CD4-positive, alpha-beta memory T cell (primary cell): ENCODE measurements at regions not wholly inside any gene's neighbourhood (a gene's known extent, or its start where the extent isn't known, plus 50 kb on each side); places are given as distances from the start of the nearest gene placed in this dataset.

ENCODE experiments used
- CTCF ChIA-PET: fragments of 350-600 bp; sonication (Branson Sonifier 250); formaldehyde crosslinking; loops from one replicate; lab custom pipeline; 2021; ENCODE audit warnings: inconsistent platforms; ENCODE audit not compliant: partially characterized antibody; lab: Charles Lee
- POLR2A ChIA-PET: fragments of 350-600 bp; sonication (Branson Sonifier 250); formaldehyde crosslinking; loops from one replicate; lab custom pipeline; 2021; ENCODE audit not compliant: partially characterized antibody; lab: Charles Lee
- DNase-seq, 5 donors: peaks; one replicate each; pipeline versions ENCODE4 v3.0.0 to v3.0.0-alpha.2; 2020 to 2022; ENCODE audit warnings: mixed read lengths in 1 of 5
- H3K27ac ChIP-seq: one replicate; pipeline ENCODE4 v1.7.0; 2013; ENCODE audit warnings: low read depth, low read length
- H3K27me3 ChIP-seq: 2 replicates; pipeline ENCODE4 v1.7.0; 2013; ENCODE audit warnings: mild to moderate bottlenecking, low read length, moderate library complexity; ENCODE audit not compliant: insufficient read depth
- H3K36me3 ChIP-seq: 2 replicates; pipeline ENCODE4 v1.7.0; 2013; ENCODE audit warnings: mild to moderate bottlenecking, low read length, moderate library complexity; ENCODE audit not compliant: insufficient read depth
- H3K4me1 ChIP-seq: 2 replicates; pipeline ENCODE4 v1.7.0; 2013; ENCODE audit warnings: mild to moderate bottlenecking, low read length, moderate library complexity; ENCODE audit not compliant: insufficient read depth
- H3K4me3 ChIP-seq, 2 donors: one replicate each; pipeline ENCODE4 v1.7.0; 2013; ENCODE audit warnings: low read length in 2 of 2, mild to moderate bottlenecking in 1 of 2
- H3K9me3 ChIP-seq, 2 donors: one replicate each; pipeline ENCODE4 v1.7.0; 2013; ENCODE audit warnings: low read length in 2 of 2, control low read depth in 1 of 2; ENCODE audit not compliant: control insufficient read depth in 1 of 2
- H3K27ac Mint-ChIP-seq, 7 donors: one replicate each; pipeline ENCODE4 v1.8.0; 2020 to 2021; ENCODE audit warnings: mixed read lengths in 7 of 7, mild to moderate bottlenecking in 6 of 7, inconsistent platforms in 3 of 7, moderate library complexity in 3 of 7
- H3K27me3 Mint-ChIP-seq, 2 donors: one replicate each; pipeline ENCODE4 v1.8.0; 2020 to 2021; ENCODE audit warnings: mixed read lengths in 2 of 2
- H3K36me3 Mint-ChIP-seq, 2 donors: one replicate each; pipeline ENCODE4 v1.8.0; 2020 to 2021; ENCODE audit warnings: mixed read lengths in 2 of 2, inconsistent platforms in 1 of 2, mild to moderate bottlenecking in 1 of 2
- H3K4me1 Mint-ChIP-seq, 4 donors: one replicate each; pipeline ENCODE4 v1.8.0; 2020 to 2021; ENCODE audit warnings: mixed read lengths in 4 of 4, mild to moderate bottlenecking in 1 of 4
- H3K4me3 Mint-ChIP-seq, 8 donors: one replicate each; pipeline ENCODE4 v1.8.0; 2020 to 2021; ENCODE audit warnings: mixed read lengths in 8 of 8, mild to moderate bottlenecking in 7 of 8, moderate library complexity in 6 of 8, inconsistent platforms in 3 of 8
- H3K9me3 Mint-ChIP-seq, 8 donors: one replicate each; pipeline ENCODE4 v1.8.0; 2020 to 2021; ENCODE audit warnings: mixed read lengths in 8 of 8, mild to moderate bottlenecking in 5 of 8, inconsistent platforms in 3 of 8, moderate library complexity in 1 of 8
- intact Hi-C: fragments of 100-400 bp; cut with micrococcal nuclease; formaldehyde crosslinking; loops from one replicate; pipeline ENCODE4 v1.15.1; 2023

DNA sequence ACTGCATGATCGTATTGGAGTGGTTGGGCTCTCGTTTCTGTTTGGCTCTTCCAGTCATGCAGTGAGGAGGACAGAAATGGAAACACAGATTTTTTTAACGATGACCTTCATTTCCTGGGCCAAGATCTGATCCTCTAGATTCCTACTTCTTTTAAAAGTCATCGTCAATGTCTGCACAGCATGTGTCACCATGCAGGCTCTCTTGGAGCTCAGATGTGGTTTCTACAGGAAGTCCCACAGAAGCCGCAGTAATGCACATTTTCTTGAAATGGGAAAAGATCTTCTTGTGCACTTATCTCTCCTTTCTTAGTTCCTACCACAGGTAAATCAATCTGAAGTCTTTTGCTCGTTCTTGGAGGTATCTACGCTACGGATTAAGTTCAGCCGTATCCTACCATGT, 626.9 kb downstream of the EFNB2 start:
- Histone ChIP-seq H3K4me1 (peaks cover 10% of the 10 kb centered on the region), H3K27me3 (no peaks in the 10 kb centered on the region), H3K36me3 (no peaks in the 10 kb centered on the region), H3K9me3 (no peaks in the 10 kb centered on the region), H3K4me3 (no peak overlapping the region), H3K27ac (no peak overlapping the region)
- Mint-ChIP-seq H3K27me3 (no peaks in the 10 kb centered on the region), H3K27ac (peak overlapping the region in 2 of 7 donors; percentile 4 to 80), H3K36me3 (no peaks in the 10 kb centered on the region), H3K4me1 (peaks cover 8 to 16% (median 12%) of the 10 kb centered on the region in 4 donors), H3K4me3 (peak overlapping the region in 6 of 8 donors; percentile 20 to 41 (median 30)), H3K9me3 (no peaks in the 10 kb centered on the region)
- POLR2A ChIA-PET, result no interaction called here
- CTCF ChIA-PET, result no interaction called here
- peak in 3 of 5 donors; percentile 4 to 18 (median 8) for DNase-seq
- intact Hi-C loops, result no loop called here

DNA sequence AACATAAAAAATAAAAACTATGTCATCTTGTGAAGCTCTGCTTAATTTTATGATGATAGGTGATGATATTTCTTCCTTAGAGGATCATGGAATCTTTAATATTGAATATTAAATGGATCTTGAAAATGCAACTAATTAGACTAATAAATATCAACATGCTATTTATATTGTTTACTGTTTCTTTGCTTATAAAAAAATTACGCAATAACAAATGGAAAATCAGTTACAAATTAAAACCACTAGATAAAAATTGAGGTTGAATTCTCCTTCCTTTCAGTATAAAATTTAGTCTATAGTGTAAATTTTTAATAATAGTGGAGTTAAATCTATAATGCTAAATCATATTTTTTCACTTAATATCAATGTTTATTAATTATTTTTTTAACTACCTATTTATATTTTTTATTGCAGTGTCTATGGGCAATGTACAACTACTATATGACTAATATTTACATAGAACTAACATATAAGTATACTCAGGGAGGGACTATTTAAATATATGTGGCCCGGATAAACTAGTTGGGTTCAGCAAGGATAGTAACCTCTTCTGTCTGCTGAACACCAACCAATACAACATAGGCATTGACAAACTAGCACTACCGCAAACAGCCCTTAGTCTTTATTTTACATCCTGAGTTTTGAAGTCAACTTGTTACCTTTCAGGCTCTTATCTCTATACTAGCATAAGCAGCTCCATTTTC, 628.0 kb downstream of the EFNB2 start:
- Mint-ChIP-seq H3K4me1 (peaks cover 8 to 16% (median 12%) of the 10 kb centered on the region in 4 donors), H3K27me3 (no peaks in the 10 kb centered on the region), H3K9me3 (no peaks in the 10 kb centered on the region), H3K27ac (no peak overlapping the region), H3K4me3 (no peak overlapping the region), H3K36me3 (no peaks in the 10 kb centered on the region)
- Histone ChIP-seq H3K36me3 (no peaks in the 10 kb centered on the region), H3K27me3 (no peaks in the 10 kb centered on the region), H3K4me3 (no peak overlapping the region), H3K4me1 (peaks cover 10% of the 10 kb centered on the region), H3K9me3 (no peaks in the 10 kb centered on the region), H3K27ac (no peak overlapping the region)
- no peak for DNase-seq
- ChIA-PET CTCF (no interaction called here), POLR2A (no interaction called here)
- intact Hi-C loops, result no loop called here

DNA sequence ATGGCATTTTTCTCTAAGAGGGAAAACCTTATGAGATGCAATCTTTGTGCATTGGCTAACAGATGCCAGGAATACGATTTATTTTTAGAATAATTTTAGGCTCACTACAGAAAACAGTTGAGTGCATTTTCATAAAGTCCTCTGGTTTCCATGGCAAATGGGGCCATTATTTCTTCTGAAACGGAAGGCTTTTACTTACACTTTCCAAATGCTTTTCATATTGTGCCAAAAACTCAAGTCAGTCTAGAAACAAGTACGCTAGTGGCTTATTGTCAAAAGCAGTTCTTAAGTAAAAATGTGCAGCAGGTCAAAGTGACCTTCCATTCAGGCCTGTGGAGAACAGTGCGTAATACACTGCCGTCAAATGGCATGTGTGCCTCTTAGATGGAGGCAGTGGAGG, 628.7 kb downstream of the EFNB2 start:
- no peaks in the 10 kb centered on the region for H3K27me3 ChIP-seq
- intact Hi-C loops, result no loop called here
- Mint-ChIP-seq H3K27me3 (no peaks in the 10 kb centered on the region), H3K4me3 (no peak overlapping the region), H3K4me1 (peaks cover 8 to 16% (median 12%) of the 10 kb centered on the region in 4 donors), H3K9me3 (no peaks in the 10 kb centered on the region), H3K36me3 (no peaks in the 10 kb centered on the region), H3K27ac (no peak overlapping the region)
- ChIA-PET POLR2A (no interaction called here), CTCF (no interaction called here)
- no peaks in the 10 kb centered on the region for H3K36me3 ChIP-seq
- peaks cover 10% of the 10 kb centered on the region for H3K4me1 ChIP-seq
- no peak for DNase-seq
- H3K27ac ChIP-seq, result no peak overlapping the region
- H3K4me3 ChIP-seq, result no peak overlapping the region
- H3K9me3 ChIP-seq, result no peaks in the 10 kb centered on the region

DNA sequence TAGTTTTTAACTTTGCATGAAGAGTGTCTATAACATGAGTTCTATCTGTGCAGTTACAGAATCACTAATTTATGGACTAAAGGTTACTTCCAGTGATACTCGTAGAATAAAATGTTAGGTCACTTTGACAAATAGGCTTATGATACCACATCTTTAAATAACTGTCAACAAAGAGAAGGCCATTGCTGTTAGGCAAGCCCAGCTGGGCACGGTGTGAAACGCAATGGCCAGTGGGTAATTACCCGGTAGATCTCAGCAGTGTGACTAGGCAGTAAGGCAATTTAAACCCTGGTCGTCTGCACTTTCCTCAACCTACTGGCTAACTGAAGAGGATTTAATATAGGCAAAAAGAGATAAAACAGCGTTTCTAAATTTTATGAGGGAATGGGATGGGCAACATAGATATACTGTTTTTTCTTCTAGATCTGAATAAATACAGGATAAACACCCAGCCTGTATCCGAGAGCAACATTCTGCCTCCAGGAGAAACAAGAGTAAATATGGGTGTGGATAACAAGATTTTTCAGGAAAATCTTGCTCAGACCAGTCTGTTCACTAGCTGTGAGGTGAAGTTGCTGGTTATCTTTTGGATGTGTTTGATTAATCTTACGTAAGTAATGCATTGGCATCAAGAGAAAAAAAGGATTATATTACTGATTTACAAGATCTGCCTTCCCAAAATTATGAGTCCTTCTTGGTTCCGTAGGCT, 631.3 kb downstream of the EFNB2 start:
- H3K27ac ChIP-seq, result no peak overlapping the region
- H3K27me3 ChIP-seq, result no peaks in the 10 kb centered on the region
- intact Hi-C loops, result no loop called here
- Mint-ChIP-seq H3K36me3 (no peaks in the 10 kb centered on the region), H3K9me3 (no peaks in the 10 kb centered on the region), H3K27me3 (no peaks in the 10 kb centered on the region), H3K4me1 (peaks cover 8 to 16% (median 11%) of the 10 kb centered on the region in 4 donors), H3K27ac (no peak overlapping the region), H3K4me3 (no peak overlapping the region)
- POLR2A ChIA-PET, result no interaction called here
- CTCF ChIA-PET, result no interaction called here
- peaks cover 9% of the 10 kb centered on the region for H3K4me1 ChIP-seq
- H3K9me3 ChIP-seq, result no peaks in the 10 kb centered on the region
- no peaks in the 10 kb centered on the region for H3K36me3 ChIP-seq
- no peak for DNase-seq
- H3K4me3 ChIP-seq, result no peak overlapping the region

GRCh38 chr13:105902396-105902795, 633.1 kb downstream of the EFNB2 start:
- no peaks in the 10 kb centered on the region for H3K27me3 ChIP-seq
- H3K9me3 ChIP-seq, result no peaks in the 10 kb centered on the region
- no peaks in the 10 kb centered on the region for H3K4me1 ChIP-seq
- H3K27ac ChIP-seq, result no peak overlapping the region
- no peaks in the 10 kb centered on the region for H3K27me3 Mint-ChIP-seq
- H3K36me3 Mint-ChIP-seq, result no peaks in the 10 kb centered on the region
- no peak overlapping the region for H3K4me3 Mint-ChIP-seq
- H3K36me3 ChIP-seq, result no peaks in the 10 kb centered on the region
- peaks cover 0 to 3% (median 0%) of the 10 kb centered on the region in 8 donors for H3K9me3 Mint-ChIP-seq
- ChIA-PET POLR2A (no interaction called here), CTCF (no interaction called here)
- no peak overlapping the region for H3K4me3 ChIP-seq
- H3K4me1 Mint-ChIP-seq, result no peaks in the 10 kb centered on the region
- H3K27ac Mint-ChIP-seq, result no peak overlapping the region
- intact Hi-C loops, result no loop called here
- DNase-seq, result no peak

- no peak overlapping the region for H3K4me3 ChIP-seq
- intact Hi-C loops, result no loop called here
- ChIA-PET CTCF (no interaction called here), POLR2A (no interaction called here)
- H3K9me3 ChIP-seq, result no peaks in the 10 kb centered on the region
- Mint-ChIP-seq H3K36me3 (no peaks in the 10 kb centered on the region), H3K9me3 (peaks cover 0 to 3% (median 1%) of the 10 kb centered on the region in 8 donors), H3K4me1 (no peaks in the 10 kb centered on the region), H3K27ac (no peak overlapping the region), H3K27me3 (no peaks in the 10 kb centered on the region), H3K4me3 (no peak overlapping the region)
- H3K27me3 ChIP-seq, result no peaks in the 10 kb centered on the region
- DNase-seq, result no peak
- no peaks in the 10 kb centered on the region for H3K36me3 ChIP-seq
- H3K4me1 ChIP-seq, result no peaks in the 10 kb centered on the region
- H3K27ac ChIP-seq, result no peak overlapping the region
Observed at GRCh38 chr13:105897575-105897974, 637.9 kb downstream of the EFNB2 start.

DNA sequence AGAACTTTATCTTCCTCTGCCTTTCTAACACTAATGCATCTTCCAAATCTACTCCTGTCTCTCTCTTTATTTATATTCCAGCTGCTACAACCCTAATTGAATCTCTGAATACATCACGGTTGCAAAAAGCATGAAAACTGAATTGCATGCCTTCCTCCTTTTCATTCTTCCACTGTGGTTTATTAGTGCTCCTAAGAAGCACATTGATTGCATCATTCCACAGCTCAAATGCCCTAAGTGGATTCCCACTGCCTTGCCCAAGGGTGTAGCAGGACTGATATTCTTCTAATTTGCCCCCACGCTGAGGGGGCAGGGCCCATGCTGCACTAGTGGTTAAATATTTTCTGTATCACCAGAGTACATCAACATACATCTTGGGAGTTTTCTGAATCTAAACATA, 640.8 kb downstream of the EFNB2 start:
- Histone ChIP-seq H3K27me3 (no peaks in the 10 kb centered on the region), H3K4me1 (no peaks in the 10 kb centered on the region), H3K36me3 (no peaks in the 10 kb centered on the region), H3K4me3 (no peak overlapping the region), H3K27ac (no peak overlapping the region), H3K9me3 (no peaks in the 10 kb centered on the region)
- ChIA-PET CTCF (no interaction called here), POLR2A (no interaction called here)
- H3K4me3 Mint-ChIP-seq, result no peak overlapping the region
- H3K4me1 Mint-ChIP-seq, result no peaks in the 10 kb centered on the region
- intact Hi-C loops, result no loop called here
- H3K27me3 Mint-ChIP-seq, result no peaks in the 10 kb centered on the region
- H3K36me3 Mint-ChIP-seq, result no peaks in the 10 kb centered on the region
- H3K9me3 Mint-ChIP-seq, result peaks cover 0 to 3% (median 2%) of the 10 kb centered on the region in 8 donors
- no peak for DNase-seq
- H3K27ac Mint-ChIP-seq, result no peak overlapping the region
